GM13976 (cell line): ENCODE measurements at regions not wholly inside any gene's neighbourhood (a gene's known extent, or its start where the extent isn't known, plus 50 kb on each side); places are given as distances from the start of the nearest gene placed in this dataset.

Experiments used
- DNase-seq: peaks from one replicate; pipeline ENCODE4 v3.0.0; 2012; ENCODE audit warnings: low spot score
- CTCF ChIP-seq: IDR thresholded peaks from 2 replicates; pipeline ENCODE4 v1.5.1; 2012; ENCODE audit warnings: borderline replicate concordance, mild to moderate bottlenecking; ENCODE audit not compliant: insufficient read depth; ENCODE audit errors: extremely low read depth, missing control alignments, control extremely low read depth
- in situ Hi-C: fragments of 300-500 bp; cut with MboI; formaldehyde crosslinking; loops from one replicate; pipeline ENCODE4 v1.12.0; 2022; ENCODE audit warnings: low sequenced_read_pairs, mixed read lengths, inconsistent platforms; ENCODE audit not compliant: unreplicated experiment

GRCh38 chr6:44500074-44500473 lies 112.6 kb downstream of the CDC5L start:
- in situ Hi-C loops, result no loop called here
- DNase-seq, result no peak
- TF ChIP-seq CTCF, result no peak

GRCh38 chr6:44503471-44503870 lies 116.0 kb downstream of the CDC5L start:
- TF ChIP-seq CTCF, result no peak
- DNase-seq, result no peak
- in situ Hi-C loops, result no loop called here

GRCh38 chr6:44504301-44504791 lies 116.8 kb downstream of the CDC5L start:
- TF ChIP-seq CTCF, result no peak
- in situ Hi-C loops, result no loop called here
- DNase-seq, result no peak

GRCh38 chr6:44505751-44506150 lies 118.2 kb downstream of the CDC5L start:
- no peak for DNase-seq
- in situ Hi-C loops, result no loop called here
- TF ChIP-seq CTCF, result no peak

GRCh38 chr6:44507014-44507413 lies 119.5 kb downstream of the CDC5L start:
- in situ Hi-C loops, result no loop called here
- TF ChIP-seq CTCF, result no peak
- no peak for DNase-seq

GRCh38 chr6:44508646-44509045 lies 121.1 kb downstream of the CDC5L start:
- DNase-seq, result no peak
- TF ChIP-seq CTCF, result no peak
- in situ Hi-C loops, result no loop called here

GRCh38 chr6:44511126-44511525 lies 123.6 kb downstream of the CDC5L start:
- no peak for DNase-seq
- in situ Hi-C loops, result no loop called here
- TF ChIP-seq CTCF, result no peak
